CD8-positive, alpha-beta memory T cell (primary cell): ENCODE measurements at regions not wholly inside any gene's neighbourhood (a gene's known extent, or its start where the extent isn't known, plus 50 kb on each side); places are given as distances from the start of the nearest gene placed in this dataset.

ENCODE experiments used
- CTCF ChIA-PET: fragments of 350-600 bp; sonication (Branson Sonifier 250); formaldehyde crosslinking; loops from one replicate; lab custom pipeline; 2021; ENCODE audit warnings: antibody characterized with exemption; lab: Charles Lee
- POLR2A ChIA-PET: fragments of 350-600 bp; sonication (Branson Sonifier 250); formaldehyde crosslinking; loops from one replicate; lab custom pipeline; 2021; ENCODE audit warnings: antibody characterized with exemption; lab: Charles Lee
- DNase-seq, 5 donors: peaks; one replicate each; pipeline versions ENCODE4 v3.0.0 to v3.0.0-alpha.2; 2020 to 2022; ENCODE audit warnings: mixed read lengths in 1 of 5
- H3K27ac ChIP-seq: one replicate; pipeline ENCODE4 v1.7.0; 2013; ENCODE audit warnings: low read depth, mild to moderate bottlenecking, low read length, moderate library complexity
- H3K27me3 ChIP-seq: 2 replicates; pipeline ENCODE4 v1.7.0; 2013; ENCODE audit warnings: low read length, mild to moderate bottlenecking; ENCODE audit not compliant: insufficient read depth, poor library complexity, severe bottlenecking
- H3K36me3 ChIP-seq: 2 replicates; pipeline ENCODE4 v1.7.0; 2013; ENCODE audit warnings: mild to moderate bottlenecking, low read length, moderate library complexity; ENCODE audit not compliant: insufficient read depth
- H3K4me1 ChIP-seq: 2 replicates; pipeline ENCODE4 v1.7.0; 2013; ENCODE audit warnings: mild to moderate bottlenecking, low read length, moderate library complexity; ENCODE audit not compliant: insufficient read depth
- H3K4me3 ChIP-seq: 2 replicates; pipeline ENCODE4 v1.7.0; 2013; ENCODE audit warnings: mild to moderate bottlenecking, low read length
- H3K9me3 ChIP-seq: 2 replicates; pipeline ENCODE4 v1.7.0; 2013; ENCODE audit warnings: mild to moderate bottlenecking, low read length
- H3K27ac Mint-ChIP-seq, 8 donors: one replicate each; pipeline ENCODE4 v1.8.0; 2020 to 2021; ENCODE audit warnings: mixed read lengths in 8 of 8, mild to moderate bottlenecking in 6 of 8, inconsistent platforms in 3 of 8, moderate library complexity in 3 of 8
- H3K27me3 Mint-ChIP-seq, 2 donors: one replicate each; pipeline ENCODE4 v1.8.0; 2020 to 2021; ENCODE audit warnings: mixed read lengths in 2 of 2, mild to moderate bottlenecking in 1 of 2, moderate library complexity in 1 of 2
- H3K36me3 Mint-ChIP-seq, 3 donors: one replicate each; pipeline ENCODE4 v1.8.0; 2020 to 2021; ENCODE audit warnings: mixed read lengths in 3 of 3, inconsistent platforms in 1 of 3, mild to moderate bottlenecking in 1 of 3
- H3K4me1 Mint-ChIP-seq, 3 donors: one replicate each; pipeline ENCODE4 v1.8.0; 2020 to 2021; ENCODE audit warnings: mixed read lengths in 3 of 3, inconsistent platforms in 1 of 3, mild to moderate bottlenecking in 1 of 3
- H3K4me3 Mint-ChIP-seq, 7 donors: one replicate each; pipeline ENCODE4 v1.8.0; 2020 to 2021; ENCODE audit warnings: mixed read lengths in 7 of 7, mild to moderate bottlenecking in 6 of 7, moderate library complexity in 4 of 7, inconsistent platforms in 2 of 7
- H3K9me3 Mint-ChIP-seq, 5 donors: one replicate each; pipeline ENCODE4 v1.8.0; 2020 to 2022; ENCODE audit warnings: mixed read lengths in 5 of 5, mild to moderate bottlenecking in 3 of 5, moderate library complexity in 2 of 5, inconsistent platforms in 1 of 5

DNA sequence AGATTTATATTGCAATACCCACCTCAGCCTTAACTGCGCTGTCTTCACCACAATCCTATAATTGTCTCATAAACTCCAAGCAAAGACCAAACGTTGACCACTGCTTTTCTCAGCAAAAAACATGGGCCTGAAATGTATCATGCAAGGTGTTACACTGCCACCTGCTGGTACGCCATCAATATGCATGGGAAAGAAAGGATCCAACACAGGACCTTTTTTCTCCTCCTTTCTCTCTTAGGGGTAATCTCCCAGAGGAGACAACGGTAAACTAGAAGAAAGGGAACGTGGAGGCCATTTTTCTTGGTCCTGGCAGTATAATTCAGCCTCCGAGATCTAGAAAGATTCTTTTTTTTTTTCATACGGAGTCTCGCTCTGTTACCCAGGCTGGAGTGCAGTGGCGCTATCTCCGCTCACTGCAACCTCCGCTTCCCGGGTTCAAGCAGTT is 79.1 kb upstream of the MPP7 start:
- Histone ChIP-seq H3K27ac (no peak overlapping the region), H3K4me1 (peaks cover 16% of the 10 kb centered on the region), H3K27me3 (no peaks in the 10 kb centered on the region), H3K9me3 (no peaks in the 10 kb centered on the region), H3K36me3 (no peaks in the 10 kb centered on the region), H3K4me3 (no peak overlapping the region)
- ChIA-PET CTCF (interaction anchor here (0.7 to 9.5 kb wide), 27 partner anchors 9 to 643 kb away, joined by 3 to 121 read pairs (median 5); partner anchors contain the start of gene MPP7), POLR2A (interaction anchor here (0.6 to 2.8 kb wide), 5 partner anchors 13 to 79 kb away, joined by 3 to 17 read pairs (median 5); partner anchors contain the start of gene MPP7)
- H3K27ac Mint-ChIP-seq, result peak overlapping the region in 3 of 8 donors; percentile 15 to 41 (median 20)
- H3K27me3 Mint-ChIP-seq, result peaks cover 6 to 13% of the 10 kb centered on the region in 2 donors
- H3K4me1 Mint-ChIP-seq, result peaks cover 7 to 24% (median 20%) of the 10 kb centered on the region in 3 donors
- peak; percentile 74 to 88 (median 78) for DNase-seq
- H3K36me3 Mint-ChIP-seq, result peaks cover 0 to 1% (median 0%) of the 10 kb centered on the region in 3 donors
- H3K9me3 Mint-ChIP-seq, result no peaks in the 10 kb centered on the region
- H3K4me3 Mint-ChIP-seq, result no peak overlapping the region

DNA sequence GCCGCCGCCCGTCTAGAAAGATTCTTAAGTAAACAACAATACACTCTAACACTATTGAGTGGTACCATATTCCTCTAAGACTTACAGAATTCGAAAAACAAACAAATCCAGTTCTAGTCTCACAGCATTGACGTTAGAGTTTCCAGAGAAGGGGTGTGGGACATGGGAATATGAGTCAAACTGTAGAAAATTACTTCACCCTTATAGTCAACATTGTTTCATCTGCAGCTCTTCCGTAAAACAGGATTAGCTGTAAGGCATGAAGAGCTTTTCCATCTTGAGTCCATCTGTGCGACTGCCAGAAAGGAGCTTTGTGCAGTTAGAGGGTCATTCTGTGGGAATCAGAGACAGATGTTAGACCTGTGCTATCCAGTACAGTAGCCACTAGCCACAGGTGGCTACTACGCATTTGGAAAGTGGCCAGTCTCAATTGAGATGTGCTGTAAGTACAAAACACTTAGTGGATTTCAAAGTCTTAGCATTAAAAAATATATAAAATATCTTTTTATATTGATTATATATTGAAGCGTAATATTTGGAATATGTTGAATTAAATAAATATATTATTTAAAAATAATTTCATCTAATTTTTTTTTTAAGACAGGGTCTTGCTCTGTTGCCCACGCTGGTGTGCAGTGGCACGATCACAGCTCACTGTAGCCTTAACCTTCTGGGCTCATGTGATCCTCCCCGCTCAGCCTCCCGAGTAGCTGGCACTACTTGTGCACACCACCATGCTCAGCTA is 79.8 kb upstream of the MPP7 start:
- no peaks in the 10 kb centered on the region for H3K27me3 ChIP-seq
- peaks cover 7 to 24% (median 17%) of the 10 kb centered on the region in 3 donors for H3K4me1 Mint-ChIP-seq
- no peaks in the 10 kb centered on the region for H3K36me3 ChIP-seq
- no peak overlapping the region for H3K4me3 ChIP-seq
- CTCF ChIA-PET, result interaction anchor here (0.8 to 9.5 kb wide), 15 partner anchors 11 to 644 kb away, joined by 3 to 121 read pairs (median 5); partner anchors contain the start of gene MPP7
- POLR2A ChIA-PET, result interaction anchor here (2.8 kb wide), 1 partner anchor 48 kb away, joined by 17 read pairs; no protein-coding TSS in a partner anchor
- H3K27ac ChIP-seq, result no peak overlapping the region
- peaks cover 0 to 1% (median 0%) of the 10 kb centered on the region in 3 donors for H3K36me3 Mint-ChIP-seq
- no peak overlapping the region for H3K27ac Mint-ChIP-seq
- peaks cover 21% of the 10 kb centered on the region for H3K4me1 ChIP-seq
- no peaks in the 10 kb centered on the region for H3K9me3 Mint-ChIP-seq
- no peak overlapping the region for H3K4me3 Mint-ChIP-seq
- no peak for DNase-seq
- peaks cover 10 to 18% of the 10 kb centered on the region in 2 donors for H3K27me3 Mint-ChIP-seq
- no peaks in the 10 kb centered on the region for H3K9me3 ChIP-seq

DNA sequence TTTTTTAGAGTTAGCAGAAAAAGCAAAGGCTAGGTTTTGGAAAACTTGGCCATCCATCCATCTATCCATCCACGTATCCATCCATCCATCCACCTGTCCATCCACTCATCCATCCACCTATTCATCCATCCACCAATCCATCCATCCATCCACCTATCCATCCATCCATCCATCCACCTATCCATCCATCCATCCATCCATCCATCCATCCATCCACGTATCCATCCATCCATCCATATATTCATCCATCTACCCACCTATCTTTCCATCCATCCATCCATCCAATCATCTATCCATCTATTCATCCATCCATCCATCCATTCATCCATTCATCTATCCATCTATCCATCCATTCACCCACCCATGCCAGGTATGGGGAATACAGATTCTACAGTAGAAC is 81.7 kb upstream of the MPP7 start:
- POLR2A ChIA-PET, result no interaction called here
- CTCF ChIA-PET, result interaction anchor here (1.2 to 9.5 kb wide), 3 partner anchors 9 to 82 kb away, joined by 4 to 121 read pairs (median 43); partner anchors contain the start of gene MPP7

DNA sequence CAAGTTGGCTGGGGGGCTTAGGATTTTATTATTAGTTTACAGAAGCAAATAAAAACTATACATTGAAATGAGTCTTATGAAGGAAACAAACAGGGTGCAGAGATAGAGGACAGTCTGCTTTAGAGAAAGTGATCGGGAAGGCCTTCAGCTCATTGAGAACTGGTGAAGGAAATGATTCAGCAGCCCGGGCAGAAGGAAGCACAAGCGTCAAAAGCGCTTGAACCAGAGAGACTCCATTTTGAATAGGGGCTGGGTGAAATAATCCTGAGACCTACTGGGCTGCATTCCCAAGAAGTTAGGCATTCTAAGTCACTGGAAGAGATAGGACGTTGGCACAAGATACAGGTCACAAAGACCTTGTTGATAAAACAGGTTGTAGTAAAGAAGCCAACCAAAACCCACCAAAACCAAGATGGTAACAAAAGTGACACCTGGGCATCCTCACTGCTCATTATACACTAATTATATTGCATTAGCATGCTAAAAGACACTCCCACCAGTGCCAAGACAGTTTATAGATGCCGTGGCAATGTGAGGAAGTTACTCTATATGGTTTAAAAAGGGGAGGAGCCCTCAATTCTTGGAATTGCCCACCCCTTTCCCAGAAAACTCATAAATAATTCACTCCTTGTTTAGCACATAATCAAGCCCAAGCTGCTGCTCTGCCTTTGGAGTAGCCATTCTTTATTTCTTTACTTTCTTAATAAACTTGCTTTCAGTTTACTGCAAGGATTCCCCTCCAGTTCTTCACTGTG is 83.1 kb upstream of the MPP7 start:
- Mint-ChIP-seq H3K27ac (no peak overlapping the region), H3K4me3 (no peak overlapping the region), H3K36me3 (no peaks in the 10 kb centered on the region), H3K9me3 (peaks cover 0 to 2% (median 0%) of the 10 kb centered on the region in 5 donors), H3K4me1 (peaks cover 7 to 12% (median 8%) of the 10 kb centered on the region in 3 donors), H3K27me3 (peaks cover 13 to 24% of the 10 kb centered on the region in 2 donors)
- POLR2A ChIA-PET, result no interaction called here
- Histone ChIP-seq H3K27me3 (no peaks in the 10 kb centered on the region), H3K4me1 (peaks cover 11% of the 10 kb centered on the region), H3K36me3 (no peaks in the 10 kb centered on the region), H3K9me3 (no peaks in the 10 kb centered on the region), H3K4me3 (no peak overlapping the region), H3K27ac (no peak overlapping the region)
- CTCF ChIA-PET, result interaction anchor here (1.2 to 9.5 kb wide), 2 partner anchors 8 to 83 kb away, joined by 4 to 121 read pairs; partner anchors contain the start of gene MPP7
- DNase-seq, result no peak

More for the DNA sequence above, 81.7 kb upstream of the MPP7 start:
- Histone ChIP-seq H3K4me3 (no peak overlapping the region), H3K9me3 (no peaks in the 10 kb centered on the region), H3K27ac (no peak overlapping the region), H3K4me1 (peaks cover 21% of the 10 kb centered on the region), H3K27me3 (no peaks in the 10 kb centered on the region), H3K36me3 (no peaks in the 10 kb centered on the region)
- Mint-ChIP-seq H3K9me3 (no peaks in the 10 kb centered on the region), H3K27me3 (peaks cover 13 to 24% of the 10 kb centered on the region in 2 donors), H3K36me3 (no peaks in the 10 kb centered on the region), H3K4me1 (peaks cover 7 to 21% (median 17%) of the 10 kb centered on the region in 3 donors), H3K27ac (no peak overlapping the region), H3K4me3 (no peak overlapping the region)
- DNase-seq, result no peak

DNA sequence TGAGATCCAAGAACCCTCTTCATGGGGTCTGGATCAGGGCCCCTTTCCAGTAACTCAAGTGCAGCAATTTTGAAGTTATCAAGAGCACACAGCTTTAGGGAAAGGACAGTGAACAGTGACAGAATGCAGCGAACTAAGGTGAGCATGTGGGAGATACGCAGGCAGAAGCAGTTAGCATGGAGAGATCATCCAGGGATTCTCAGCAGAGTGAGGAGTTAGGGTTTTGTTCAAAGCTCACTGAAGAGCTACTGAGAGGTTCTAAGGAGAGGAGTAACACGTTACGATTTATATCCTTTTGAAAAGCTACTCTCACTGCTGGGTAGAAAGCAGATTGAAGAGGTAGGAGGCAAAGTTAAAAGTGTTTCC is 83.6 kb upstream of the MPP7 start:
- peaks cover 15 to 24% of the 10 kb centered on the region in 2 donors for H3K27me3 Mint-ChIP-seq
- Histone ChIP-seq H3K27me3 (no peaks in the 10 kb centered on the region), H3K4me3 (no peak overlapping the region), H3K9me3 (no peaks in the 10 kb centered on the region), H3K27ac (no peak overlapping the region), H3K4me1 (peaks cover 10% of the 10 kb centered on the region), H3K36me3 (no peaks in the 10 kb centered on the region)
- DNase-seq, result no peak
- ChIA-PET POLR2A (no interaction called here), CTCF (interaction anchor here (9.5 kb wide), 1 partner anchor 84 kb away, joined by 121 read pairs; the partner anchor contains the start of gene MPP7)
- H3K36me3 Mint-ChIP-seq, result no peaks in the 10 kb centered on the region
- H3K4me1 Mint-ChIP-seq, result peaks cover 6 to 9% (median 6%) of the 10 kb centered on the region in 3 donors
- H3K27ac Mint-ChIP-seq, result no peak overlapping the region
- H3K9me3 Mint-ChIP-seq, result peaks cover 0 to 2% (median 0%) of the 10 kb centered on the region in 5 donors
- no peak overlapping the region for H3K4me3 Mint-ChIP-seq

DNA sequence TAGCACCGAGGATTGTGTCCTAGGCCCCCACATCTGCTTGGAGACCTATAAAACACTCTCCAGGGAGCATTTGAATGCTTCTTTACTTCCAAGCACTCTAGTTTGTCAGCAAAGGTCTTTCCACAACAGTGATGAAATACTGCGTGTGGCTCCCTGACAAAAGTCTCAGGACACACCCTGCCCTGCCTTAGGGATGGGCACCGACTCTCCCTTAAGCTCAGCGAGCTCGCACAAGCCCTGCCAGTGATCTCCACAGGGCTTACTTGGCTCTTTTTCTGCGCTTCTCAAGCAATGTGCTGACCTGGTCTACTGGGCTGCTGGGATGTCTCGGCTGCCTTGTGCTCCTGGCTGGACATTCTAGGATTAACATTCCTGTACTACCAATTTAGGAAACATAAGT is 84.3 kb upstream of the MPP7 start:
- peaks cover 15 to 24% of the 10 kb centered on the region in 2 donors for H3K27me3 Mint-ChIP-seq
- DNase-seq, result no peak
- no peaks in the 10 kb centered on the region for H3K9me3 ChIP-seq
- H3K27ac Mint-ChIP-seq, result no peak overlapping the region
- CTCF ChIA-PET, result interaction anchor here (1.3 to 9.5 kb wide), 2 partner anchors 85 to 146 kb away, joined by 5 to 121 read pairs; partner anchors contain the start of gene MPP7
- no peaks in the 10 kb centered on the region for H3K36me3 Mint-ChIP-seq
- H3K27ac ChIP-seq, result no peak overlapping the region
- H3K36me3 ChIP-seq, result no peaks in the 10 kb centered on the region
- H3K4me1 Mint-ChIP-seq, result peaks cover 0 to 4% (median 2%) of the 10 kb centered on the region in 3 donors
- H3K9me3 Mint-ChIP-seq, result peaks cover 0 to 2% (median 0%) of the 10 kb centered on the region in 5 donors
- H3K4me3 ChIP-seq, result no peak overlapping the region
- POLR2A ChIA-PET, result interaction anchor here (0.5 kb wide), 1 partner anchor 1773 kb away, joined by 5 read pairs; no protein-coding TSS in a partner anchor
- H3K4me1 ChIP-seq, result peaks cover 10% of the 10 kb centered on the region
- H3K4me3 Mint-ChIP-seq, result peak overlapping the region in 1 of 7 donors; percentile 3
- no peaks in the 10 kb centered on the region for H3K27me3 ChIP-seq

DNA sequence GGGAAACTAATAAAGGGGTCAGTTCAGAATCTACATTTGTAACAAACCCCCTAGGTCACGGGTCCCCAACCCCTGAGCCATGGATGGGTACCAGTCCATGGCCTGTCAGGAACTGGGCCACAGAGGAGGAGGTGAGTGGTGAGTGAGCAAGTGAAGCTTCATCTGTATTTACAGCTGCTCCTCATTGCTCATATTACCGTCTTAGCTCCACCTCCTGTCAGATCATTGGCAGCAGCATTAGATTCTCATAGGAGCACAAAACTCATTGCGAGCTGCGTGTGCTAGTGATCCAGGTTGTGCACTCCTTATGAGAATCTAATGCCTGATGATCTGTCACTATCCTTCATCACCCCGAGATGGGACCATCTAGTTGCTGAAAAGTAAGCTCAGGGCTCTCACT is 88.4 kb upstream of the MPP7 start:
- no peak overlapping the region for H3K4me3 Mint-ChIP-seq
- CTCF ChIA-PET, result interaction anchor here (0.9 to 1.9 kb wide), 5 partner anchors 10 to 649 kb away, joined by 3 to 5 read pairs (median 4); partner anchors contain the start of gene MPP7
- no peak overlapping the region for H3K4me3 ChIP-seq
- no peaks in the 10 kb centered on the region for H3K36me3 Mint-ChIP-seq
- H3K4me1 ChIP-seq, result peaks cover 9% of the 10 kb centered on the region
- no peak for DNase-seq
- H3K27me3 Mint-ChIP-seq, result peaks cover 11 to 15% of the 10 kb centered on the region in 2 donors
- no peaks in the 10 kb centered on the region for H3K9me3 ChIP-seq
- H3K4me1 Mint-ChIP-seq, result peaks cover 6 to 9% (median 6%) of the 10 kb centered on the region in 3 donors
- H3K27me3 ChIP-seq, result no peaks in the 10 kb centered on the region
- H3K27ac Mint-ChIP-seq, result no peak overlapping the region
- H3K27ac ChIP-seq, result no peak overlapping the region
- H3K9me3 Mint-ChIP-seq, result peaks cover 0 to 2% (median 0%) of the 10 kb centered on the region in 5 donors
- H3K36me3 ChIP-seq, result no peaks in the 10 kb centered on the region
- POLR2A ChIA-PET, result no interaction called here
